SK-N-SH treated with all-trans-retinoic acid at 6 μM for 48 hours (cell line): ENCODE measurements at regions not wholly inside any gene's neighbourhood (a gene's known extent, or its start where the extent isn't known, plus 50 kb on each side); places are given as distances from the start of the nearest gene placed in this dataset.

Experiments
- ARNTL ChIP-seq: fragments of 450-650 bp; formaldehyde crosslinking; IDR thresholded peaks from 2 replicates; pipeline ENCODE4 v1.5.0; 2020; ENCODE audit warnings: low read depth, mild to moderate bottlenecking, moderate library complexity, borderline replicate concordance
- BACH2 ChIP-seq: fragments of 250-450 bp; sonication (Bioruptor Pico); IDR thresholded peaks from 2 replicates; pipeline ENCODE4 v1.9.0; 2021; ENCODE audit warnings: mild to moderate bottlenecking, borderline replicate concordance
- CSDC2 ChIP-seq: fragments of 250-450 bp; sonication (Bioruptor Pico); IDR thresholded peaks from 2 replicates; pipeline ENCODE4 v1.5.0; 2020; ENCODE audit warnings: mild to moderate bottlenecking, moderate library complexity
- ISL1 ChIP-seq: fragments of 250-450 bp; sonication (Bioruptor Pico); IDR thresholded peaks from 2 replicates; pipeline ENCODE4 v2.1.2; 2022; ENCODE audit warnings: mild to moderate bottlenecking, moderate library complexity
- PPARA ChIP-seq: fragments of 250-450 bp; sonication (Bioruptor Pico); IDR thresholded peaks from 2 replicates; pipeline ENCODE4 v1.5.0; 2020; ENCODE audit warnings: mild to moderate bottlenecking, borderline replicate concordance
- SNAI2 ChIP-seq: fragments of 250-450 bp; sonication (Bioruptor Pico); IDR thresholded peaks from 2 replicates; pipeline ENCODE4 v1.5.0; 2020; ENCODE audit warnings: mild to moderate bottlenecking, moderate library complexity
- TCF4 ChIP-seq: fragments of 250-450 bp; sonication (Bioruptor Pico); IDR thresholded peaks from 2 replicates; pipeline ENCODE4 v1.8.0; 2021; ENCODE audit warnings: mild to moderate bottlenecking, moderate library complexity, borderline replicate concordance
- ZFP3 ChIP-seq: fragments of 250-450 bp; sonication (Bioruptor Pico); IDR thresholded peaks from 2 replicates; pipeline ENCODE4 v1.5.0; 2020; ENCODE audit warnings: mild to moderate bottlenecking, moderate library complexity
- ZNF565 ChIP-seq: fragments of 450-650 bp; formaldehyde crosslinking; conservative IDR thresholded peaks from 2 replicates; pipeline ENCODE4 v1.5.0; 2020; ENCODE audit warnings: low read depth, mild to moderate bottlenecking, moderate library complexity
- ZNF70 ChIP-seq: fragments of 450-650 bp; formaldehyde crosslinking; IDR thresholded peaks from 2 replicates; pipeline ENCODE4 v1.5.0; 2020; ENCODE audit warnings: mild to moderate bottlenecking, moderate library complexity
- TF ChIP-seq, protein P1 (sequence below): fragments of 250-450 bp; sonication (Bioruptor Pico); IDR thresholded peaks from 2 replicates; pipeline ENCODE4 v1.8.0; 2020; ENCODE audit warnings: mild to moderate bottlenecking, moderate library complexity, borderline replicate concordance
- TF ChIP-seq, protein P2 (sequence below): fragments of 250-450 bp; sonication (Bioruptor Pico); IDR thresholded peaks from 2 replicates; pipeline ENCODE4 v1.5.1; 2020; ENCODE audit warnings: low read depth, mild to moderate bottlenecking, moderate library complexity
- TF ChIP-seq, protein P3 (sequence below): fragments of 250-450 bp; sonication (Bioruptor Pico); IDR thresholded peaks from 2 replicates; pipeline ENCODE4 v1.8.0; 2021; ENCODE audit warnings: low read depth, mild to moderate bottlenecking, moderate library complexity, borderline replicate concordance
- TF ChIP-seq, protein P4 (sequence below): fragments of 250-450 bp; sonication (Bioruptor Pico); IDR thresholded peaks from 2 replicates; pipeline ENCODE4 v1.5.0; 2020; ENCODE audit warnings: mild to moderate bottlenecking, moderate library complexity

DNA sequence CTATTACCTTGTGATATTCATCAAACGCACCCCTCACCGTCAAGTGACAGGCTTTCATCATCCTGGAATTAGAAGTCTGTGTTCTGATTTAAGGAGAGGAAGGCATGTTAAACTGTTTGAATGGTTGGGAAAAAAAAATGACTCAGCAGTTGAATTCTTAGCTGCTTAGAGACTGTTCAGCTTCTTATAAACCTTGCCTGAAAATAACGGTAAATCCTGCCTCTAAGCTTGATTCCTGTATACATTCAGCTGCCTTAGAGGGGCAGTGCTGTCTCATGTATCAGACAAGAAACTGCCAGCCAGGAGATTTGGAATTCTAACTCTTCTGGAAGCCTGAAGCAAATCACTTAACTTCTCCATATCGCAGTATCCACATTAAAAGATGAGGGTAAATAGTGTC, 437.4 kb downstream of the JRKL start:
- TF ChIP-seq ISL1 (CRISPR knock-in tag) (no peak), ZNF70 (no peak), ARNTL (CRISPR knock-in tag) (no peak), TCF4 (CRISPR knock-in tag) (no peak), CSDC2 (CRISPR knock-in tag) (no peak), ZFP3 (no peak), SNAI2 (no peak), ZNF565 (CRISPR knock-in tag) (no peak), PPARA (CRISPR knock-in tag) (no peak), BACH2 (CRISPR knock-in tag) (no peak)
- TF ChIP-seq, protein P1, sequence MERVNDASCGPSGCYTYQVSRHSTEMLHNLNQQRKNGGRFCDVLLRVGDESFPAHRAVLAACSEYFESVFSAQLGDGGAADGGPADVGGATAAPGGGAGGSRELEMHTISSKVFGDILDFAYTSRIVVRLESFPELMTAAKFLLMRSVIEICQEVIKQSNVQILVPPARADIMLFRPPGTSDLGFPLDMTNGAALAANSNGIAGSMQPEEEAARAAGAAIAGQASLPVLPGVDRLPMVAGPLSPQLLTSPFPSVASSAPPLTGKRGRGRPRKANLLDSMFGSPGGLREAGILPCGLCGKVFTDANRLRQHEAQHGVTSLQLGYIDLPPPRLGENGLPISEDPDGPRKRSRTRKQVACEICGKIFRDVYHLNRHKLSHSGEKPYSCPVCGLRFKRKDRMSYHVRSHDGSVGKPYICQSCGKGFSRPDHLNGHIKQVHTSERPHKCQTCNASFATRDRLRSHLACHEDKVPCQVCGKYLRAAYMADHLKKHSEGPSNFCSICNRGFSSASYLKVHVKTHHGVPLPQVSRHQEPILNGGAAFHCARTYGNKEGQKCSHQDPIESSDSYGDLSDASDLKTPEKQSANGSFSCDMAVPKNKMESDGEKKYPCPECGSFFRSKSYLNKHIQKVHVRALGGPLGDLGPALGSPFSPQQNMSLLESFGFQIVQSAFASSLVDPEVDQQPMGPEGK (CRISPR knock-in tag) = no peak
- TF ChIP-seq, protein P2, sequence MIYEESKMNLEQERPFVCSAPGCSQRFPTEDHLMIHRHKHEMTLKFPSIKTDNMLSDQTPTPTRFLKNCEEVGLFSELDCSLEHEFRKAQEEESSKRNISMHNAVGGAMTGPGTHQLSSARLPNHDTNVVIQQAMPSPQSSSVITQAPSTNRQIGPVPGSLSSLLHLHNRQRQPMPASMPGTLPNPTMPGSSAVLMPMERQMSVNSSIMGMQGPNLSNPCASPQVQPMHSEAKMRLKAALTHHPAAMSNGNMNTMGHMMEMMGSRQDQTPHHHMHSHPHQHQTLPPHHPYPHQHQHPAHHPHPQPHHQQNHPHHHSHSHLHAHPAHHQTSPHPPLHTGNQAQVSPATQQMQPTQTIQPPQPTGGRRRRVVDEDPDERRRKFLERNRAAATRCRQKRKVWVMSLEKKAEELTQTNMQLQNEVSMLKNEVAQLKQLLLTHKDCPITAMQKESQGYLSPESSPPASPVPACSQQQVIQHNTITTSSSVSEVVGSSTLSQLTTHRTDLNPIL (CRISPR knock-in tag) = no peak
- TF ChIP-seq, protein P3, sequence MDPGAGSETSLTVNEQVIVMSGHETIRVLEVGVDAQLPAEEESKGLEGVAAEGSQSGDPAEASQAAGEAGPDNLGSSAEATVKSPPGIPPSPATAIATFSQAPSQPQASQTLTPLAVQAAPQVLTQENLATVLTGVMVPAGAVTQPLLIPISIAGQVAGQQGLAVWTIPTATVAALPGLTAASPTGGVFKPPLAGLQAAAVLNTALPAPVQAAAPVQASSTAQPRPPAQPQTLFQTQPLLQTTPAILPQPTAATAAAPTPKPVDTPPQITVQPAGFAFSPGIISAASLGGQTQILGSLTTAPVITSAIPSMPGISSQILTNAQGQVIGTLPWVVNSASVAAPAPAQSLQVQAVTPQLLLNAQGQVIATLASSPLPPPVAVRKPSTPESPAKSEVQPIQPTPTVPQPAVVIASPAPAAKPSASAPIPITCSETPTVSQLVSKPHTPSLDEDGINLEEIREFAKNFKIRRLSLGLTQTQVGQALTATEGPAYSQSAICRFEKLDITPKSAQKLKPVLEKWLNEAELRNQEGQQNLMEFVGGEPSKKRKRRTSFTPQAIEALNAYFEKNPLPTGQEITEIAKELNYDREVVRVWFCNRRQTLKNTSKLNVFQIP (CRISPR knock-in tag) = no peak
- TF ChIP-seq, protein P4, sequence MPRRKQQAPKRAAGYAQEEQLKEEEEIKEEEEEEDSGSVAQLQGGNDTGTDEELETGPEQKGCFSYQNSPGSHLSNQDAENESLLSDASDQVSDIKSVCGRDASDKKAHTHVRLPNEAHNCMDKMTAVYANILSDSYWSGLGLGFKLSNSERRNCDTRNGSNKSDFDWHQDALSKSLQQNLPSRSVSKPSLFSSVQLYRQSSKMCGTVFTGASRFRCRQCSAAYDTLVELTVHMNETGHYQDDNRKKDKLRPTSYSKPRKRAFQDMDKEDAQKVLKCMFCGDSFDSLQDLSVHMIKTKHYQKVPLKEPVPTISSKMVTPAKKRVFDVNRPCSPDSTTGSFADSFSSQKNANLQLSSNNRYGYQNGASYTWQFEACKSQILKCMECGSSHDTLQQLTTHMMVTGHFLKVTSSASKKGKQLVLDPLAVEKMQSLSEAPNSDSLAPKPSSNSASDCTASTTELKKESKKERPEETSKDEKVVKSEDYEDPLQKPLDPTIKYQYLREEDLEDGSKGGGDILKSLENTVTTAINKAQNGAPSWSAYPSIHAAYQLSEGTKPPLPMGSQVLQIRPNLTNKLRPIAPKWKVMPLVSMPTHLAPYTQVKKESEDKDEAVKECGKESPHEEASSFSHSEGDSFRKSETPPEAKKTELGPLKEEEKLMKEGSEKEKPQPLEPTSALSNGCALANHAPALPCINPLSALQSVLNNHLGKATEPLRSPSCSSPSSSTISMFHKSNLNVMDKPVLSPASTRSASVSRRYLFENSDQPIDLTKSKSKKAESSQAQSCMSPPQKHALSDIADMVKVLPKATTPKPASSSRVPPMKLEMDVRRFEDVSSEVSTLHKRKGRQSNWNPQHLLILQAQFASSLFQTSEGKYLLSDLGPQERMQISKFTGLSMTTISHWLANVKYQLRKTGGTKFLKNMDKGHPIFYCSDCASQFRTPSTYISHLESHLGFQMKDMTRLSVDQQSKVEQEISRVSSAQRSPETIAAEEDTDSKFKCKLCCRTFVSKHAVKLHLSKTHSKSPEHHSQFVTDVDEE (CRISPR knock-in tag) = no peak
